Muscle of arm (tissue), 1 donor: ENCODE measurements at regions not wholly inside any gene's neighbourhood (a gene's known extent, or its start where the extent isn't known, plus 50 kb on each side); places are given as distances from the start of the nearest gene placed in this dataset.

Source experiments
- DNase-seq: peaks from one replicate; pipeline ENCODE4 v3.0.0-alpha.2; 2013

DNA sequence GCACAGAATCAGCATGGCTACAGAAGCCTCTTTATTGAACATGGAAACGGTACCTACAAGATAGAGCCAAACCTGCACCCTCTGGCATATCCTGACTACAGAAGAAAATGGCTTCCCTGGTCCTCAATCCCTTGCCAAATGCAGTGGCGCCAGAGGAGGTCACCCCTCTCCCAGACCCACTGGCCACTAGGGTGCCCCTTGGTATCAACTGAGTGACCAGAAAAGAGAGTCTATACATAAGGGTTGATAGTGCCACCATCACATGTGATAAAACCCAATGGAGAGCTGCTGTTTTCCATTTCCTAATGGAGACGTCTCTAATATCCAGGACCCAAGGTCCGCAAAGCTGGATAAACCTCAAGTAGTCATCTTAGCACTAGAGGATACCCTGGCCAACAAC is 52.7 kb upstream of the ALK start:
- DNase-seq = no peak

DNA sequence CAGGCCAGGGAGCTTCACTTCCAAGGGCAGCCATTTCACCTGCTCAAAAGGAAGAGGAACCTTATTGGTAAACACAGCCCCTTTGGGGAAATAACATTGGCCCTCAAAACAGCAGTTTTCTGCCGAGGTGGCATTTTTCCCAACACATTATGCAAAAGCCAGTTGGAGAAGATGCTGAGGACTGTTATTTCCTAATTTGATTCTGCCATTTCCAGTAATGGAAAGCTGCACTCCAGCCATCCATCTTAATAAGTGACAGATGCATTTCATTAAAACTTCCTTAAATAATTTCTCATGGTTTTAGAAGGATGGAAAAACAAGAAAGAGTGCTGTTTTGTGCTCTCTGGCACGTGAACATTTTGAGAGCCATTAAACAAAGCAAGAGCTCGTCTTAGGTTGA is 55.9 kb upstream of the ALK start:
- no peak for DNase-seq

DNA sequence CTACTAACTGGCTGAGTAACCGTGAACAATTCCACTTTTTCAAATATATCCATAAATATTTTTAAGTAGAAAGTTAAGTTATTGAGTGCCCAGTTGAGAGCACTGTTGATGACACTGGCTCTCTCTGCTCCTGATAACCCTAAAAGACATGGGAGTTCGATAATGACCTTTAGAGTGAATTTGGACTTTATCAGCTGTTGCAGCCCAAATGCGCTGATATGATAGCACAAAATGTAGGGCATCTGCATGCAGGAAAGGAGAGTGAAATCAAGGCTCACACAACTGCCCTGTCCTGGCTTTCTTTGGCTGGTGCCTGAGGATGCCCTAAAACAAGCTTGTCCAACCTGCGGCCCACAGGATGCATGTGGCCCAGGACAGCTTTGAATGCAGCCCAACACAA is 60.0 kb upstream of the ALK start:
- DNase-seq = no peak

DNA sequence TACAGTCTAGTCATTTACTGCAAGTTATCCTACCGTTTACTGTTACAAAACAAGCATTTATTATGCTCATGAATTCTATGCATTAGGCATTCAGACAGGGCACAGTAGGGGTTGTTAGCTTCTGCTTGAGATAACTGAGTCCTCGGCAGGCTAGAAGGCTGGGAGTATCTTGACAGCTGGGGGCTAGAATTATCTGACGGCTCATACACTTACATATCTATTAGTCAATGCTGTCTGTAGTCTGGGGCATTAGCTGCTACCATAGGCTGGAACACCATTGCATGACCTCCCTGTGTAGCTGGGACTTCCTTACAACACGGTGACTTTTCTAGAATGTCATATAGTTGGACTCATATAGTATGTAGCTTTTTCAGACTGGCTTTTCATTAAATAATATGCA is 61.9 kb upstream of the ALK start:
- no peak for DNase-seq

DNA sequence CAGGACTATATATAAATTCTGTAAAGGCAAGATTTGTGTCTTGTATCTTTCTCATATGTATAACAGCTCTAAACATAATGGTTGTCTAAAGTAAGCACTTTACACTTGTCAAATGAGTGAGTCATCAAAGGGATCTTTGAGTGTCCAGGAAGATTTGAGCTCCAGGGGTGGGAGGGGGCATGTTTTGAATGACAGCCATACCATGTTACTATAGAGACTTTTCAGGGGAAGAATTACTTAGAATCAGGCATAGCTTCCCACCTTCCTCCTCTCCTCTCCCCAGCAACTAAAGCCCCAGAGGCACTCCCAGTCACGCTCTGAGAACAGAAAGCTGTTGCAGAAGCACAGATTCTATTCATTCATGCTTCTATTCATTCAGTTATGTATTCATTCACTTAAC is 65.8 kb upstream of the ALK start:
- no peak for DNase-seq

DNA sequence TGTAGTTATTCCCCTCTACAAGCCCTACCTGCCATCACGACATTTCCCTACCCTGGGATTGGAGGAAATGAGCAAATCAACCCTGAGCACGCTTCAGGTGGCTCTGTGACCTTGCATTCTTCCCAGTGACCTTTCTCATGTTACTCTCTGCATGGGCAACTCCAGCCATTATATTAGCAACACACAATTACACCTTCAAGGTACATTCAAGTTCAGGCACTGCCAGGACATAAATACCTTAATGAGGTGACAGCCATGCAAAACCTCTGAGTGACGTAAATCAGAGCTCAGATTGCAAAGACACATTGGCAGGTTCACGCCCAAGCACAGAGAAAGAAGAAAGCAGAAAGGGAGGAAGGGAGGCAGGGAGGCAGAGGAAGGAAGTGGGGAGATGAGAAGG is 68.7 kb upstream of the ALK start:
- no peak for DNase-seq

DNA sequence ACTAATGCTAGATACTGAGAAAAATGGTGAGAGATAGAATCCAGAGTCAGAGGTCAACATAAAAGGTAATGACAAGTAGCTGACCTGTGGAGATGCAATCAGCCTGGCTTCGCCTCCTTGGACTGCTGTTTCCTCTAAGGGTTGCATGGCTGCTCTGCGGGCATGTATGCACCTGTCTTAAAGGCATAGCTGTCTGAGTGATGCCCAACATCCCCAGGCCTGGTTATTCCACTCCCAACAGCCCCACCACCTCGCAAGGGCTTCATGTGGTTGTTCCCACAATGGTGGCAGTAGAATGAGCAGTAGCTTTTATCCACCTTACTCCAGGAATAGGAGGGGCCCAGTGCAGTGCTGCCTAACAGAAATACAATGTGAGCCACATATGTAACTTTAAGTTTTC is 69.7 kb upstream of the ALK start:
- DNase-seq = no peak

DNA sequence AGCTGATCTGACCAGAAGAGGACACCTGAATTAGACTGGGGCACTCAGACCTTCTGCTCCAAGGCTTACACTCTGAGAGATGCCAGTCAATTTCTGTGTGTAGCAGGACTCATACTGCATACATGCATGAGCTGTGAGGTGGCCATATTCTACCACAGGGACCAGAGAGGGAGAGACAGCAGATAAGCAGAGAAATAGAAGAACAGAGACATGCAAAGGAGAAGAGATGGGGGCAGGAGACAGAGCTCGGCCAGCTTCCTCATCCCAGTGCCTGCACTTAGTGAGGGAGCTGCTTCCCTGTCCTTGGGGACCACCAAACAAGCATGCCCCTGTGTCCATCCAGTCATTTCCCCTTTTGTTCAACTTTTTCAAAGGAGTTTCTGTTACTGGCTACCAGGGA is 73.9 kb upstream of the ALK start:
- no peak for DNase-seq

DNA sequence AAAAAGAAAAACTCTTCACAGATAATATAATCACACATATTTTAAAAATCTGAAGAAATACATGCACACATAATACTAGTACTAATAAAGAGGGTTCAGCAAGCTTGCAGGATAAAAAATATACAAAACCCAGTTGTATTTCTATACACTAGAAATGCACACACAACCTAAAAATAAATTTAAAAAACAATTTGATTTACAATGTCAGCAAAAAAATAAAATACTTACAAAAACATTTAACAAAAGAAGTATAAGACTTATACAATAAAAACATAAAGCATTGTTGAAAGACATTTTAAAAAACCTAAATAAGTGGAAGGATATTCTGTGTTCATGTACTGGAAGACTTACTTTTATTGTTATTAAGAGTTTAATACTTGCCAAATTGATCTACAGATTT is 81.7 kb upstream of the ALK start:
- no peak for DNase-seq

DNA sequence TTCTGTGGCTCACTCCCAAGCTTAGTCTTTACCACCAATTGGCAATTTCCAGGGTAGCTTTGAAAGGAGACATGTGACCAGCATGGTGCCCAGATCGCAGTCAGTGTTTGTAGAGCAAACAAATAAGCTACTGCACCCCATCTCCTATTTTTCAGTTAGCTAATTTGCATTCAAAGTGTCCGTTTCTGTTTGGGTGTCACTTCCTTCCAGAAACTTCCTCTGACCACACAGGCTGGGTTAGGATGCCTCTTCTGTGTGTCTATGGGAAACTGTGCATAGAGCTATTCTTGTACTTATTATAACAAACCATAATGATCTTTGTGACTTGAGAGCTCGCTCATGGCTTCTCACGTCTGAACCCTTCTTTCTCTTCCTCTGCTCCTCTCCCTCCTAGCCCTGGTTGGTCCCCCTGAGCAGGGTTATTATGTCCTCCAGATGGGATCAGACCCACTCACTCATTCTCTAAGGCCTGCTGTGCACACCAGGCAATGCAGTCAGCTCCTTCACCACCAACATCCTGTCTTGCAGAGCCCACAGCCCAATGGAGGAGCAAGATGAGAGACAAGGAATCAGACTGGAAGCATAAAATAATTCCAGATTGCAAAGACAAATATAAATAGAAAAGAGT is 101.2 kb upstream of the ALK start:
- DNase-seq = no peak

DNA sequence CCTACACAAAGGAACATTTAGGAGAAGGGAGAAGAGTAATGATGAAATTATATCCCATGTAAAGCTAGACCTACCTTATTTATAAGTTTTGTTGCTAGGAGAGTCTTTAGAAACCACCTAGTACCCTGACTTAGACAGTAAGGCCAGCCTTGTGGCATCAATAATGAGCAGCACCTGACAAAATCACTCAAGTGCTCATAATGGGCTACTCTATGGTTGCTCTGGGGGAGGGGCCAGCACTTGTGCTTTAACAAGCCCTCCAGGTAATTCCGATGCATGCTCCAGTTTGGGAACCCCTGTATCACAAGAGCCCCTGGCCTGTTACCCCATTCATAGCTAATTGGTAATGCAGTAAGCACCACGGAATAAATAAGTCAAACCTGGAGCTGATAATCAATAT is 102.9 kb upstream of the ALK start:
- no peak for DNase-seq

DNA sequence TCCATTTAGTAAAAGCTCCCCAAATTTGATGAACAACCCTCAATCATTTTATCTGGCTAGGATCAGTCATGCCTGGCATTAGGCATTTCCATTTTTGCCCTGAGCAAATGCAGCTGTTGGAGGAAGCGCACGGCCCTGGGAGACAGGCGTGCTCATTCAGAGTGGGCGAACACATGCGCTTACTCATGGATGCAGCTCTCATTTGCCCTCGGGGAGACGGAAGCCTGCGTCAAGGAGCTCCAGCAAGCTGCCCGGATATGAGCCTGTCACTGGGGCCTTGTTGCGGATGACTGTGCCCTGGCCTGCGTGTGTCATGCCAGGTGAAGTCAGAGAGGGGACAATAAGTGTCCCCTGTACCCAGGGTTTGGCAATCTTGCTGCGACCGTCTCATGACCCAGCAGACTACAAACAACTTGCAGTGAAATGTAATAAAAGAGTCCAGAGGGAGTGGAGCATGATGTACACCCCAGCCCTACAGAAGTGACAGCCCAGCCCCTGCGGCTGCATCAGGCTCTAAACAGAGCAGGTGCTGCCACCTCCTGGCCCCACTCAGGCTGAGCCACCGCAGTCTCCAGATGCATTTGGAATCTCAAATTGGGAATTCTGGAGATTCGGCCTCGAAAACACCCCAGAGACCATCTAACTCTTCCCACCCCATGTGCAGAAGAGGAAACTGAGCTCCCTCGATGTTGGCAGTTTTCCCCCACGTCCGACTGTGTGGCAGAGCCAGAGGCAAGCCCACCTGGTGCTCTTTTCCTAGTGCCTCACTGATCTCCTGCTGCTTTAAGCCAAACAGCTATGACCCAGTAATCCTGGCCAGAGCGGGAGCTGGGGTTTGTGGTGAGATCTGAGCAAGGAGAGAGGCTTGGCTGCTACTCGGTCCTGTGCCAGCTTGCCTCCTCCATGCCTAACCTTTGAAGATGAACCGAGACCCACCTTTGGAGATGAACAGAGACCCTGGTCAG is 105.0 kb upstream of the ALK start:
- DNase-seq = peak; percentile 22

DNA sequence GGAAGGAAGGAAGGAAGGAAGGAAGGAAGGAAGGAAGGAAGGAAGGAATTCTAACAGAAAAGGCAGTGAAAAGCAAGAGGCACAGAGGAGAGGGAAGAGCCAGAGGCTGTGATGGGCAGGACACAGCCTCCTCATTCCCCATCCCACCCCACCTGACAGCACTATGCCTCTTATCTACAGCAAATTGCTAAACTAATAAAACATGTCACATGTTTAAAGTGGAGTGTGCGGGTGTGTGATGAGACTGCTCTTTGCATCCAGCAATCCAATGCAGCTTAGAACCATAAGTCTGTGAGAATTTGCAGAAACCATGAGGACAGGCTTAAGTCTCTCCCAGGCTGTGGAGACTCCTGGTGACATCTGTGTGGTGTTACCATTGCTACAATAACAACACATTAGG is 108.4 kb upstream of the ALK start:
- no peak for DNase-seq

DNA sequence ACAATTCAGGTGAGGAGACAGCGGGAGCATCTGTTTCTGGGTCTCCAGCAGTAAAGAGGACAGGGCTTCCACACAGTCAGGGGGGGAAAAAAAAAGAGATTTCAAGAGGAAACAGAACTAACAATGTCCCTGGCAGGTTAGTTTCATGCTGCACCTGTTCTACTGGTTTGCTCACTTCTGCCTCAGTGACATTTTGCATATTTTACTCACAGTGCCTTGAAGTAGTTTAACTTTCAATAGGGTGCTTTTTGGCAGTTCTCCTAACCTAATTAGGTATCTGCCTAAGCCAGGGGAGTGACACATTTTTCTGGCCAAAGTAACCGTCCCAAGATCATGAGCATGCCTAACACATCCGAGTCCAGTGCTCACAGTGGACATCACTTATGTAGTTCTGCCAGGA is 109.0 kb upstream of the ALK start:
- no peak for DNase-seq

DNA sequence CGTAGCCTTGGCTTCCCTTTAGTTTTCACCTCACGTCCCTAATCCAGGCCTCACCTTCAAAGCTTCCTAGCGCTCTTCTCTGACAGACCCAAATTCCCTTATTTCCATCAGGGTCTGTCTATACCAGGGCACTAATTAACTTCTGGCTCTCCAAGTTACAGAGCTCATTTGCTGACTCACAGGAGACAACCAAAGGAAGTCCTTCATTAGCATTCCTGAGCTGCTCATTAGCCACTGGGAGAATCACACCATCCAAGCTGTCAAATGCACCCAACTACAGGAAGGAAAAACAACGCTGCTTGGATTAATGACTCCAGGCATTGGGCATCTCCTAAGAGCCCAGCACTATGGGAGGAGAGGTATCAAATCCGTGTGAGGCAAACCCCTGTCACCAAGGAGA is 109.8 kb upstream of the ALK start:
- no peak for DNase-seq

DNA sequence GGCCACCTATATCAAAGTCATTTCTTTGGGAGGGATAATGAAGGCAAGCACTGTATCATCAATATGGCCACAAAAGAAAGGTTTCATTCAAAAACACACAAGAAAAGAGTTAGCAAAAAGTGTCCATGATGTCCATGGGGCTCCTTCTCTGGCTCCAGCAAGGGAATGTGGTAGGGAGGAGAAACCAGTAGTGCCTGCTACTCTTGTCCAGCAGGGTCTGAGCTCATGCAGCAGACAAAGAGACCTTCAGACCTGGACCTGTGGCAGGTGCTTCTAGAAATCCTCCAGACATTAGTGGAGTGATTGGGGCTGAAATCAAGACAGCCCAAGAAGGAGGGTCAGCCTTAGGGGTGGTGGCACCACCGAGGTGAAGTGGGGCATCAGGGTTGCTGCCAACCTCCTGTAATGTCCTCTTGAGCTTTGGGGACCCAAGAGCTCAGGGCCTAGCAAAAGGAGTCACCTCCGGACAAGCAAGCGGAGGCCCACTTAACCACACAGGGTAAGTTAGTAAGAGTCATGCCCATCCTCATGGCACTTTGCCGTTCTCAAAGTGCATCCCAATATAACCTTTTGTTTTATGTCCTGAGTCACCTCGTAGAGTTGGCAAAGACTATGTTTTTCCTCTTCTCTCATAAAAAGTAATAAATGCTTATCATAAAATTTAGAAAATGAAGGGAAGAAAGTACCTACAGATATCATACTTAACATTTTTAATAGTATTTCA is 112.6 kb upstream of the YPEL5 start:
- no peak for DNase-seq

DNA sequence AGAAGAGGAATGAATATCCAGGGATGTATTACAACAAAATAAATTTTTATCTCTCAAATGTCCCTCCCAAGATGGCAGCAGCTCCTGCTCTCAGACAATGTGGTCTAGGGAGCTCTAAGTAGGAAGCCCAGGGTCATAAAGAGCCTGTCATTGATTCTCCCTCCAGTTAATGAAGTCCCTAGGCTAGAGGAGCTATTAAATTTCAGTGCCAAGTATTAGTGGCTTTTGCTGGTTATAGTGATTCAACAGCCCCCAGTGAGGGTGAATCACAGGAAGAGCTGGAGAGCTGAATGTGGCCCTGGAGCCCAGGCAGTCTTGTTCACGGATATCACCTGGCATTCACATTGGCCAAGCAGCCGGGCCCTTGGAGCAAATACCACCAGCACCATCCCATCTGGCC is 109.8 kb upstream of the YPEL5 start:
- no peak for DNase-seq

DNA sequence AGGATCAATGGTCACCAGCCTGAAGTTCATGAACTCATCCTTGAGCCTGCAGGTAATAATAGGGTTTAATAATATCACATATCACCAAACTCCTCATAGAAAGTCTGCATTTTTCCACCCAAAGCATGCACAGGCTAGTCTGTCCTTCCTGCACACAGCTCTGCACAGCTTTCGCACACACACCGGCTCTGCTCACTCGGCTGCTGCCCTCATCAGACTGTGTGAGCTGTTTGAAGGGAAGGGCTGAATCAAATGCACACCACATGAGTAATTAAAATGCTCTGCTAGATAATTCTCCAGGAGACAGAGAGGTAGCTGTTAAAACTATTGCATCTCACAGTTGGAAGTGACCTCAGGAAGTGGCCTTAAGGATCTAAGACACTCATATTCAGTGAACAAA is 108.4 kb upstream of the YPEL5 start:
- no peak for DNase-seq

DNA sequence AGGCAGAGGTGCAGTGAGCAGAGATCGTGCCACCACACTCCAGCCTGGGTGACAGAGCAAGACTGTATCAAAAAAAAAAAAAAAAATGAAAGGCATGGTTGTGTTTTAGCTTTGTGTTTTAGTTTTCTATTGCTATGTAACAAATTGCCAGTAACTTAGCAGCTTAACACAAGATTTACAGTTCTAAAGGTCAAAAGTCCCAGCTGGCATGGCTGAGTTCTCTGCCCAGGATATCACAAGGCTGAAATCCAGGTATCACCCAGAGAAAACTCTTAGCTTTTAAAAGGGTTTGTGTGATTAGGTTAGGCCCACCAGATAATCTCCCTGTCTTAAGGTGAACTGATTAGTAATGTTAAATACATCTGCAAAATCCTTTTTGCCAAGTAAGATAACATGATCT is 107.7 kb upstream of the YPEL5 start:
- DNase-seq = no peak

DNA sequence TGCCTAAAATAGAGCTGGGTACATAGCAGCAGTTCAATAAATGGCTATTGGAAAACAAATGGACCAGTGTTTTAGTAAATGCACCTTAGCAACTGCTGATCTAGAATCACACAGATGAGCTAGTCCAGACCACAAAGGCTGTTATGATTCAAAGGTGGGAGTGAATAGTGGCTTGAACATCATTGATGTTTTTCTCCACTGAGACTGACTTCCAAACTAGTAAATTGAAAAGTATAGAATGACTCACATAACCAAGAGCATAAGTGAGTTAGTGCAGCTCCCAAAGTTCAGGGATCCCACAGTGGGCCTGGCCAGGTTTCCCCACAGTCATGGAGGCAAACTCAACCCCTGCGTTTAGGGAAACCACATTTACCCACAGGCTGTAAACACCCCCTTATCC is 106.7 kb upstream of the YPEL5 start:
- DNase-seq = no peak

DNA sequence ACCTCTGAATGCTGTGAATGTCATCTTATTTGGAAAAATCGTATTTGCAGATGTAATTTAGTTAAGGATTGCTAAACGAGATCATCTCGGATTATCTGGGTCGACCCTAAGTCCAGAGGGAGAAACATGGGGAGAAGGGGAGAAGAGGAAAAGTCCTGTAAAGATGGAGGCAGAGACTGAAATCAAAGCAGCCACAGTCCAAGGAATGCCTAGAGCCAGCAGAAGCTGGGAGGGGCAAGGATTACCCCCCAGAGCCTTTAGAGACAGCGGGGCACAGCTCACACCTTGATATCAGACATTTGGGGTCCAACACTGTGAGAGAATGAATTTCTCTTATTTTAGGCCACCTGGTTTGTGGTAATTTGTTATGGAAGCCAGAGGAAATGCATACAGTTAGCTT is 104.9 kb upstream of the YPEL5 start:
- no peak for DNase-seq

DNA sequence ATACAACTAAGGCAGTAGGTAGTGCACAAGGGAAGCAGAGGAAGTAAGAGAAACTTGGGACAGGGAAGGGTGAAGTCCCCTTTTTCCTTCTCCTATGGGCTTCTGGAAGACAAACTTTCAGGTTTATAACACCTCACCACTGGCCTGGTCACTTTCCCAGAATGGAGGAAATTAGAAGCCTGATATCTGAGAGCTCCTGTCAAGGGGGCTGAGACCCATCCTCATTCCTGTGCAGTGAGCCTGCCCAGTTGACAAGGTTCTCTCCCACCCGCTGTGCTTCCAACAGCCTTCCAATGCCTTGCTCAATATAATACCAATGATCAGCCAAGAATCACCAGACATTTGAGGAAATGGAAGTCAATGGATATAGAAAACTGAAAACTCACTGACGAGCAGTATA is 100.4 kb upstream of the YPEL5 start:
- DNase-seq = no peak

DNA sequence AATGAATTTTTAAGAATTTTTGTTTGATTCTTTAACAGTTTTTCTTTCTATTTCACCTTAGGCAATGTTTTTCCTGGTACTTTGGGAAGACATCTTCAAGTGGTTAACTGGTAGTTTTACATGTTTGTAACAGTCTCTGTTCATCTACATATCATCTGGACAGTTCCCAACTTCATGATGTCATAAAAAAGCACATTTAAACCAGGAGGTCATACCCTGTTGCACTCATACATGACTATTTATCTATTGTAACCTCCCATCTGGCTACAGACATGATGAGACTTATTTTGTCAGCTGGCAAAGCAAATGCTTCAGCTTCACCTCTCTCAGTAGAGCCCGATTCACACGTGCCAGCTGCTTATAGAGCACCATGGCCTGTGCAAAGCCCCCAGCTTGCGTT is 99.8 kb upstream of the YPEL5 start:
- no peak for DNase-seq
